GM21619 (cell line): ENCODE measurements at regions not wholly inside any gene's neighbourhood (a gene's known extent, or its start where the extent isn't known, plus 50 kb on each side); places are given as distances from the start of the nearest gene placed in this dataset.

ENCODE experiments used
- ATAC-seq: cut with Tn5 transposase; IDR thresholded peaks from one replicate; pipeline ENCODE4 v1.9.1; 2021; ENCODE audit not compliant: unreplicated experiment

- no peak for ATAC-seq
Measured at GRCh38 chr18:25454730-25455129, 102.8 kb upstream of the ZNF521 start.

DNA sequence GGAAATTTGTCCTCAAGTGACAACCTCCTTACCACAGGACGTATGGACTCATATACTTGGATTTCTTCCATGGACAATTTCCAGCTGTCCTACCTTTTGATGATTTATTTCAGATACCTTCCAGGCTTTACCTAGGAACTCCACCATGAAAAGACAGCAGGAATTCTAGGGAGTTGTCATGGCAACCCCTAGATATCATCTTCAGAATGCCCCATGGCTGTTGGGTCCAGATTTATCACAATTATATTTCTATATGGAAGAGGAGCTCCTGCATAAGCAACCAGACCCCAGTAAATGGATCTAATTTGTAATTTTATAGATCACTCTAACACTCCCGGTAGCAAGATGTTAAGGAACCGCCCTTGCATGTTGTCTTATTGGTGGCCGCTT is 102.3 kb upstream of the ZNF521 start:
- no peak for ATAC-seq

GRCh38 chr18:25453556-25454269 is 101.7 kb upstream of the ZNF521 start:
- no peak for ATAC-seq

GRCh38 chr18:25451077-25451658 is 99.2 kb upstream of the ZNF521 start:
- no peak for ATAC-seq

GRCh38 chr18:25449046-25449445 is 97.1 kb upstream of the ZNF521 start:
- no peak for ATAC-seq

DNA sequence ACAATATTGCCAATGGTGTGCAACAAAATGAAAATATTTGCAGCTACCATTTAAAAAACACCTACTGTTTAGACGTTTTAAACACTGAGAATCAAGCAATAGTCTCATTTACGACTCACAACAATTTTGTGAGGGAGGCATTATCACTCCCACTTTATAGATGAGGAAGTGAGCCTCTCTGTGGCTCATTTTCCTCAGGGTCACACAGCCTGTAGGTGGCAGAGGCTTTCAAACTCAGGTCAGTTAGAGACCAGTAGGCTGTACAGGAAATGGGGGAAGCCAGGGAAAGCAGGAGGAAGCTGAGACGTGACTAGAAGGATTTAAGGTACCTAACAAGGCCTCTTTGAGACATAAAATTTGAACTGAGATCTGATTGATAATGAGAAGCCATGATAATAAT is 95.0 kb upstream of the ZNF521 start:
- ATAC-seq, result peak; percentile 51

DNA sequence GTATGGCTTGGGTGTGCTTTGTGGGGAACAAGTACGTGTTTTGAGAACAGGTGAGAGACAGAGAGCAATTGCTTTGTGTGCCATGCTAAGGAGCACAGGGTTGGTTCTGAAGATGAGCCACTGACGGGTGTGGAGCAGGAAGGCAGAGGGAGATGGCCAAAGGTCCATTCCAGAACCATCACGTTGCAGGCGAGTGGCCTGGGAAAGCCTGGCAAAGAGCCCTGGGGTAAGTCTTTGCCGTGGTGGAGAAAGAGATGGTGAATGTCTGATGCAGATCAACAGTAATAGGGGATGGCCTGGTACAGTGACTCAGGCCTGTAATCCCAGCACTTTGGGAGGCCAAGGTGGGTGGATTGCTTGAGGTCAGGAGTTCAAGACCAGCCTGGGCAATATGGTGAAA is 93.5 kb upstream of the ZNF521 start:
- no peak for ATAC-seq

DNA sequence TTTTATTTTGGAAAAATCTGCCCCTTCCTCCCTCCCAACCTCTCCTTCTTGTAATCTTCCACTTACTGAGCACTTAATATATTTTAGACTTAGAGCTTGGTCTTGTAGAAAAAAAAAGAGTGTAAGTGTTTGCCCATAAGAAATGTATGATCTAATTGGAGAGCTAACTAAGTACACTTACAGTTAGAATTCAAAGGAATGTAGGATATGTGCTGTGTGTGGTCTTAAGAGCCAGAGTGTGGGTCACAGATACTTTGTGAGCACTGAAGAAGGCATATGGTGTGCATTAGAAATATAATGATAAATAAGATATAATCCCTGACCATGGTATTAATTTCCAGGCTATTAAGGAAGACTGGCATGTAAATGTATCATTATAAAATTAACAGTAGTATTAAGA is 91.8 kb upstream of the ZNF521 start:
- ATAC-seq, result no peak

GRCh38 chr18:25435149-25435782 is 83.3 kb upstream of the ZNF521 start:
- no peak for ATAC-seq

DNA sequence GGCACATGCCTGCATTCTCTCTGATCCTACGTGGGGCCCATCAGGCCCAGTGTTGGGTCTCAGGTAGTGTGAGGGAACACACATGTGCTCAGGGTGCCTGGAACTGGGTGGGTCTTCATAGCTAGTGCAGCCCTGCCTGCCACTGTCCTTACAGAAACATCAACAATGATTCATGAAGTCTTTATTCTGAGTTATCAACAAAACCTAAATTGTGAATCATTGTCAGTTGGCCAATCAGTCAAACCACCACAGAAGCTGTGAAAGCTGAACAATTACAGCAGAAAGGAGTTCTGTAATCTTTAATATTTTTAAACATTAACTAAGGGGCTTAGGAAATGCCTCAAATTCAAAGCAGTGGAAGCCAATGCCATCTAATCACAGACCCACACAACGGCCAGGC is 82.8 kb upstream of the ZNF521 start:
- no peak for ATAC-seq

DNA sequence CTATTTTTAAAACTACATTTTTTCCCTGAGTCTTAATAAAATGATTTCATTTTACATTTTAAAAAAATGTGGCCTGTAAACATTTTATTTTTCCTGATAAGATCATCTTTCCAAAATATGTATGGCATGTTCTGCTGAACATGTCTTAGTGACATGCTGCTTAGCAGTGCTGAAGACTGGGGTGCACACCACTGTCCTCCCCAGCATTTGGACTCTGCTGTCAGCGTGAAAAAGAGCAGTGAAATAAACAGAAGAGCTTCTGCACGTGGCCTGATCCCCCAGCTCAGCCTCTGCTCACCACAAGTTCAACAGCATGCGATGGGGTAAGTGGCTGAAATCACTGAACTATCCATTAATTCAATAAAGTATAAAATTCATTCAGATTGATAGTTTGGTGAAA is 81.6 kb upstream of the ZNF521 start:
- no peak for ATAC-seq

GRCh38 chr18:25425024-25425423 is 73.1 kb upstream of the ZNF521 start:
- no peak for ATAC-seq

- ATAC-seq, result no peak
Measured at GRCh38 chr18:25423760-25424159, 71.8 kb upstream of the ZNF521 start.

GRCh38 chr18:25423267-25423666 is 71.3 kb upstream of the ZNF521 start:
- no peak for ATAC-seq

GRCh38 chr18:25422230-25422629 is 70.3 kb upstream of the ZNF521 start:
- ATAC-seq, result no peak

- no peak for ATAC-seq
Measured at GRCh38 chr18:25420077-25420825, 68.3 kb upstream of the ZNF521 start.

- no peak for ATAC-seq
Measured at GRCh38 chr18:25416374-25416773, 64.4 kb upstream of the ZNF521 start.

- no peak for ATAC-seq
Measured at GRCh38 chr18:25409971-25410370, 58.0 kb upstream of the ZNF521 start.

DNA sequence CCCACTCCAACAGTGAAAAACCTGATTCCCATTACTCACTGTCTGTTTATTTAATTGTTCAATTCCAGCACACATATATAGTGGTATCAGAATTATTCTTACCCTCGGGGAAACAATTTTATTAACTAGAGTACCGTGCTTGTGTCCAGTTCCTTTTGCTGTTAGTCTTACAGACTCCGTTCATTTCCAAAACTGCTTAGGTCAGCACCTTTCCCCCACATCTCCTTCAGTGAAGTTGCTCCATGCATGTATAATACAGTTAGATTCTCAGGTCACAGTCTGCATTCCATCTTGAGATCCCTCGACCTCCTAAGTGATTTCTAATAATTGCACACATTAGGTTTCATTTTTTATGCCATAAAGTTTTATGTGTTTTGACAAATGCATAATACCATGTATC is 56.3 kb upstream of the ZNF521 start:
- no peak for ATAC-seq
